Naive thymus-derived CD4-positive, alpha-beta T cell (primary cell): ENCODE measurements at regions not wholly inside any gene's neighbourhood (a gene's known extent, or its start where the extent isn't known, plus 50 kb on each side); places are given as distances from the start of the nearest gene placed in this dataset.

Experiments used
- ATAC-seq: fragments of 150-1000 bp; cut with Tn5 transposase; 2 replicates; pipeline ENCODE4 v1.10.0; 2021; ENCODE audit warnings: mild to moderate bottlenecking, moderate library complexity
- CTCF ChIA-PET: fragments of 350-600 bp; sonication (Branson Sonifier 250); formaldehyde crosslinking; loops from one replicate; lab custom pipeline; 2021; ENCODE audit warnings: antibody characterized with exemption; lab: Charles Lee
- POLR2A ChIA-PET: fragments of 350-600 bp; sonication (Branson Sonifier 250); formaldehyde crosslinking; loops from one replicate; lab custom pipeline; 2021; ENCODE audit warnings: antibody characterized with exemption, inconsistent platforms; lab: Charles Lee
- DNase-seq, 9 donors: peaks; one replicate each; pipeline versions ENCODE4 v3.0.0 to v3.0.0-alpha.2; 2020 to 2022; ENCODE audit warnings: mixed read lengths in 1 of 9
- H3K27ac ChIP-seq: one replicate; pipeline ENCODE4 v1.7.0; 2013; ENCODE audit warnings: mild to moderate bottlenecking, low read depth, low read length, moderate library complexity
- H3K27me3 ChIP-seq, 2 donors: one replicate each; pipeline ENCODE4 v1.7.0; 2013; ENCODE audit warnings: low read length in 2 of 2, mild to moderate bottlenecking in 2 of 2, moderate library complexity in 2 of 2; ENCODE audit not compliant: control insufficient read depth in 2 of 2, insufficient read depth in 2 of 2
- H3K36me3 ChIP-seq, 3 experiments: 1 replicate in 2 of 3; 2 replicates in 1 of 3; pipeline ENCODE4 v1.7.0; 2013; ENCODE audit warnings: low read length in 3 of 3, mild to moderate bottlenecking in 3 of 3, moderate library complexity in 1 of 3; ENCODE audit not compliant: insufficient read depth in 3 of 3, control insufficient read depth in 2 of 3
- H3K4me1 ChIP-seq, 2 donors: one replicate each; pipeline ENCODE4 v1.7.0; 2013; ENCODE audit warnings: low read length in 2 of 2, mild to moderate bottlenecking in 2 of 2, moderate library complexity in 1 of 2; ENCODE audit not compliant: control insufficient read depth in 2 of 2, insufficient read depth in 2 of 2
- H3K4me3 ChIP-seq: 2 replicates; pipeline ENCODE4 v1.7.0; 2013; ENCODE audit warnings: mild to moderate bottlenecking, low read length
- H3K9me3 ChIP-seq, 3 experiments: 1 replicate in 2 of 3; 2 replicates in 1 of 3; pipeline ENCODE4 v1.7.0; 2013; ENCODE audit warnings: low read length in 3 of 3; ENCODE audit not compliant: control insufficient read depth in 2 of 3
- H3K27ac Mint-ChIP-seq, 9 donors: one replicate each; pipeline ENCODE4 v1.8.0; 2020 to 2022; ENCODE audit warnings: mixed read lengths in 9 of 9, mild to moderate bottlenecking in 8 of 9, moderate library complexity in 5 of 9, inconsistent platforms in 2 of 9
- H3K27me3 Mint-ChIP-seq, 5 donors: one replicate each; pipeline ENCODE4 v1.8.0; 2021 to 2022; ENCODE audit warnings: mixed read lengths in 5 of 5, mild to moderate bottlenecking in 1 of 5
- H3K36me3 Mint-ChIP-seq, 5 donors: one replicate each; pipeline ENCODE4 v1.8.0; 2020 to 2022; ENCODE audit warnings: mixed read lengths in 5 of 5, mild to moderate bottlenecking in 3 of 5, inconsistent platforms in 1 of 5
- H3K4me1 Mint-ChIP-seq, 7 donors: one replicate each; pipeline ENCODE4 v1.8.0; 2020 to 2022; ENCODE audit warnings: mixed read lengths in 7 of 7, mild to moderate bottlenecking in 3 of 7, inconsistent platforms in 1 of 7
- H3K4me3 Mint-ChIP-seq, 10 donors: one replicate each; pipeline ENCODE4 v1.8.0; 2020 to 2022; ENCODE audit warnings: mild to moderate bottlenecking in 10 of 10, mixed read lengths in 10 of 10, moderate library complexity in 6 of 10, inconsistent platforms in 2 of 10
- H3K9me3 Mint-ChIP-seq, 11 donors: one replicate each; pipeline ENCODE4 v1.8.0; 2020 to 2022; ENCODE audit warnings: mixed read lengths in 11 of 11, mild to moderate bottlenecking in 4 of 11, inconsistent platforms in 1 of 11, moderate library complexity in 1 of 11
- intact Hi-C, 2 donors: fragments of 100-400 bp; cut with micrococcal nuclease; formaldehyde crosslinking; loops; one replicate each; pipeline ENCODE4 v1.15.1; 2023

- peaks cover 0 to 11% (median 0%) of the 10 kb centered on the region in 7 donors for H3K4me1 Mint-ChIP-seq
- no peaks in the 10 kb centered on the region for H3K36me3 Mint-ChIP-seq
These were observed 129.6 kb upstream of the HMHB1 start for GRCh38 chr5:143682246-143682905.

GRCh38 chr5:143680672-143681259 is 131.2 kb upstream of the HMHB1 start:
- no peak for ATAC-seq
- peaks cover 0 to 11% (median 0%) of the 10 kb centered on the region in 7 donors for H3K4me1 Mint-ChIP-seq
- Histone ChIP-seq H3K9me3 (no peaks in the 10 kb centered on the region), H3K4me3 (no peak overlapping the region), H3K4me1 (no peaks in the 10 kb centered on the region), H3K27ac (no peak overlapping the region), H3K27me3 (no peaks in the 10 kb centered on the region), H3K36me3 (no peaks in the 10 kb centered on the region)
- CTCF ChIA-PET = interaction anchor here (0.7 kb wide), 1 partner anchor 851 kb away, joined by 3 read pairs; no protein-coding TSS in a partner anchor
- H3K9me3 Mint-ChIP-seq = peaks cover 0 to 10% (median 0%) of the 10 kb centered on the region in 11 donors
- peaks cover 0 to 22% (median 4%) of the 10 kb centered on the region in 5 donors for H3K27me3 Mint-ChIP-seq
- intact Hi-C loops = no loop called here
- H3K36me3 Mint-ChIP-seq = no peaks in the 10 kb centered on the region
- POLR2A ChIA-PET = no interaction called here
- no peak for DNase-seq
- H3K4me3 Mint-ChIP-seq = no peak overlapping the region
- H3K27ac Mint-ChIP-seq = no peak overlapping the region

More at GRCh38 chr5:143682246-143682905, 129.6 kb upstream of the HMHB1 start:
- H3K4me3 ChIP-seq = no peak overlapping the region
- H3K9me3 Mint-ChIP-seq = peaks cover 0 to 10% (median 0%) of the 10 kb centered on the region in 11 donors
- H3K4me3 Mint-ChIP-seq = no peak overlapping the region
- no peak for DNase-seq
- H3K9me3 ChIP-seq = no peaks in the 10 kb centered on the region
- no peaks in the 10 kb centered on the region for H3K36me3 ChIP-seq
- ATAC-seq = no peak
- CTCF ChIA-PET = no interaction called here
- H3K27me3 Mint-ChIP-seq = peaks cover 0 to 22% (median 4%) of the 10 kb centered on the region in 5 donors
- intact Hi-C loops = no loop called here
- POLR2A ChIA-PET = no interaction called here
- no peak overlapping the region for H3K27ac ChIP-seq
- H3K27me3 ChIP-seq = no peaks in the 10 kb centered on the region
- H3K27ac Mint-ChIP-seq = no peak overlapping the region
- no peaks in the 10 kb centered on the region for H3K4me1 ChIP-seq

- Mint-ChIP-seq H3K36me3 (no peaks in the 10 kb centered on the region), H3K27me3 (peaks cover under 1 to 27% (median 4%) of the 10 kb centered on the region in 5 donors), H3K9me3 (peaks cover 0 to 10% (median 0%) of the 10 kb centered on the region in 11 donors), H3K4me3 (no peak overlapping the region), H3K4me1 (peaks cover 0 to 11% (median 0%) of the 10 kb centered on the region in 7 donors), H3K27ac (no peak overlapping the region)
- H3K4me3 ChIP-seq = no peak overlapping the region
- H3K4me1 ChIP-seq = no peaks in the 10 kb centered on the region
- ATAC-seq (no peak), DNase-seq (no peak)
- no peaks in the 10 kb centered on the region for H3K36me3 ChIP-seq
- H3K27ac ChIP-seq = no peak overlapping the region
- ChIA-PET CTCF (no interaction called here), POLR2A (interaction anchor here (0.6 kb wide), 1 partner anchor 141 kb away, joined by 3 read pairs; no protein-coding TSS in a partner anchor)
- no peaks in the 10 kb centered on the region for H3K9me3 ChIP-seq
- no peaks in the 10 kb centered on the region for H3K27me3 ChIP-seq
- intact Hi-C loops = no loop called here
These were observed 132.2 kb upstream of the HMHB1 start for GRCh38 chr5:143679777-143680176.

GRCh38 chr5:143678148-143678905 is 133.6 kb upstream of the HMHB1 start:
- CTCF ChIA-PET = no interaction called here
- H3K27ac Mint-ChIP-seq = no peak overlapping the region
- POLR2A ChIA-PET = no interaction called here
- H3K27me3 ChIP-seq = no peaks in the 10 kb centered on the region
- H3K4me1 ChIP-seq = no peaks in the 10 kb centered on the region
- no peak overlapping the region for H3K27ac ChIP-seq
- H3K9me3 Mint-ChIP-seq = peaks cover 0 to 10% (median 0%) of the 10 kb centered on the region in 11 donors
- ATAC-seq (no peak), DNase-seq (no peak)
- H3K27me3 Mint-ChIP-seq = peaks cover 4 to 28% (median 5%) of the 10 kb centered on the region in 5 donors
- H3K4me3 ChIP-seq = no peak overlapping the region
- H3K4me1 Mint-ChIP-seq = peaks cover 0 to 11% (median 0%) of the 10 kb centered on the region in 7 donors
- H3K9me3 ChIP-seq = no peaks in the 10 kb centered on the region
- intact Hi-C loops = no loop called here
- no peak overlapping the region for H3K4me3 Mint-ChIP-seq
- no peaks in the 10 kb centered on the region for H3K36me3 ChIP-seq
- no peaks in the 10 kb centered on the region for H3K36me3 Mint-ChIP-seq

GRCh38 chr5:143677403-143677802 is 134.6 kb upstream of the HMHB1 start:
- no peaks in the 10 kb centered on the region for H3K4me1 ChIP-seq
- Mint-ChIP-seq H3K4me1 (peaks cover 0 to 11% (median 0%) of the 10 kb centered on the region in 7 donors), H3K9me3 (peaks cover 0 to 10% (median 0%) of the 10 kb centered on the region in 11 donors), H3K27ac (no peak overlapping the region), H3K27me3 (peaks cover 4 to 21% (median 6%) of the 10 kb centered on the region in 5 donors), H3K4me3 (no peak overlapping the region), H3K36me3 (no peaks in the 10 kb centered on the region)
- no peaks in the 10 kb centered on the region for H3K27me3 ChIP-seq
- ChIA-PET POLR2A (no interaction called here), CTCF (no interaction called here)
- H3K9me3 ChIP-seq = no peaks in the 10 kb centered on the region
- ATAC-seq = no peak
- DNase-seq = no peak
- intact Hi-C loops = no loop called here
- H3K27ac ChIP-seq = no peak overlapping the region
- no peaks in the 10 kb centered on the region for H3K36me3 ChIP-seq
- H3K4me3 ChIP-seq = no peak overlapping the region

GRCh38 chr5:143676802-143677201 is 135.2 kb upstream of the HMHB1 start:
- no peak overlapping the region for H3K27ac ChIP-seq
- peaks cover 0 to 10% (median 0%) of the 10 kb centered on the region in 11 donors for H3K9me3 Mint-ChIP-seq
- H3K4me1 ChIP-seq = no peaks in the 10 kb centered on the region
- intact Hi-C loops = no loop called here
- no peaks in the 10 kb centered on the region for H3K36me3 Mint-ChIP-seq
- ChIA-PET CTCF (interaction anchor here (0.6 kb wide), 1 partner anchor 28 kb away, joined by 3 read pairs; no protein-coding TSS in a partner anchor), POLR2A (no interaction called here)
- peaks cover 0 to 11% (median 0%) of the 10 kb centered on the region in 7 donors for H3K4me1 Mint-ChIP-seq
- no peak overlapping the region for H3K27ac Mint-ChIP-seq
- H3K36me3 ChIP-seq = no peaks in the 10 kb centered on the region
- H3K27me3 Mint-ChIP-seq = peaks cover 4 to 20% (median 7%) of the 10 kb centered on the region in 5 donors
- no peak for ATAC-seq
- no peaks in the 10 kb centered on the region for H3K9me3 ChIP-seq
- H3K27me3 ChIP-seq = no peaks in the 10 kb centered on the region
- no peak overlapping the region for H3K4me3 ChIP-seq
- H3K4me3 Mint-ChIP-seq = no peak overlapping the region
- no peak for DNase-seq
